Activated T-helper 17 cell treated with anti-CD3 and anti-CD28 coated beads, Interleukin-2, amount 50 U/mL, for 72 hours (primary cell): ENCODE measurements at regions not wholly inside any gene's neighbourhood (a gene's known extent, or its start where the extent isn't known, plus 50 kb on each side); places are given as distances from the start of the nearest gene placed in this dataset.

Experiments used
- ATAC-seq: fragments of 150-1000 bp; cut with Tn5 transposase; replicated peaks from 2 replicates; pipeline ENCODE4 v1.10.0; 2021; ENCODE audit warnings: mild to moderate bottlenecking, moderate library complexity
- H3K27ac Mint-ChIP-seq: one replicate; pipeline ENCODE4 v1.8.0; 2022; ENCODE audit warnings: mixed read lengths
- H3K27me3 Mint-ChIP-seq: one replicate; pipeline ENCODE4 v1.8.0; 2022; ENCODE audit warnings: mixed read lengths
- H3K36me3 Mint-ChIP-seq: one replicate; pipeline ENCODE4 v1.8.0; 2022; ENCODE audit warnings: low read depth, mild to moderate bottlenecking, mixed read lengths
- H3K4me1 Mint-ChIP-seq: one replicate; pipeline ENCODE4 v1.8.0; 2022; ENCODE audit warnings: mixed read lengths
- H3K4me3 Mint-ChIP-seq: one replicate; pipeline ENCODE4 v1.8.0; 2022; ENCODE audit warnings: mild to moderate bottlenecking, mixed read lengths
- H3K9me3 Mint-ChIP-seq: one replicate; pipeline ENCODE4 v1.8.0; 2022; ENCODE audit warnings: mixed read lengths

- H3K27me3 Mint-ChIP-seq, result no peaks in the 10 kb centered on the region
Observed at GRCh38 chr2:145960479-145961163, 1440.7 kb upstream of the ZEB2 start.

GRCh38 chr2:145958611-145959010 lies 1438.7 kb upstream of the ZEB2 start:
- H3K27me3 Mint-ChIP-seq, result no peaks in the 10 kb centered on the region
- no peaks in the 10 kb centered on the region for H3K4me1 Mint-ChIP-seq
- H3K36me3 Mint-ChIP-seq, result no peaks in the 10 kb centered on the region
- no peak for ATAC-seq
- H3K4me3 Mint-ChIP-seq, result no peak overlapping the region
- H3K9me3 Mint-ChIP-seq, result peaks cover 24% of the 10 kb centered on the region
- no peak overlapping the region for H3K27ac Mint-ChIP-seq

More at GRCh38 chr2:145960479-145961163, 1440.7 kb upstream of the ZEB2 start:
- Mint-ChIP-seq H3K9me3 (peaks cover 17% of the 10 kb centered on the region), H3K27ac (no peak overlapping the region), H3K4me3 (no peak overlapping the region), H3K4me1 (no peaks in the 10 kb centered on the region), H3K36me3 (no peaks in the 10 kb centered on the region)
- no peak for ATAC-seq

GRCh38 chr2:145957929-145958328 lies 1438.0 kb upstream of the ZEB2 start:
- no peak for ATAC-seq
- Mint-ChIP-seq H3K4me1 (no peaks in the 10 kb centered on the region), H3K27ac (no peak overlapping the region), H3K4me3 (no peak overlapping the region), H3K36me3 (no peaks in the 10 kb centered on the region), H3K9me3 (peaks cover 24% of the 10 kb centered on the region), H3K27me3 (no peaks in the 10 kb centered on the region)

GRCh38 chr2:145939949-145940348 lies 1420.0 kb upstream of the ZEB2 start:
- Mint-ChIP-seq H3K4me1 (no peaks in the 10 kb centered on the region), H3K36me3 (no peaks in the 10 kb centered on the region), H3K27ac (no peak overlapping the region), H3K9me3 (peaks cover 16% of the 10 kb centered on the region), H3K27me3 (no peaks in the 10 kb centered on the region), H3K4me3 (no peak overlapping the region)
- no peak for ATAC-seq

GRCh38 chr2:145935016-145935415 lies 1415.1 kb upstream of the ZEB2 start:
- H3K36me3 Mint-ChIP-seq, result no peaks in the 10 kb centered on the region

GRCh38 chr2:145931781-145932395 lies 1412.0 kb upstream of the ZEB2 start:
- Mint-ChIP-seq H3K36me3 (no peaks in the 10 kb centered on the region), H3K27ac (no peak overlapping the region), H3K4me1 (no peaks in the 10 kb centered on the region), H3K4me3 (no peak overlapping the region), H3K27me3 (no peaks in the 10 kb centered on the region), H3K9me3 (peaks cover 8% of the 10 kb centered on the region)
- ATAC-seq, result no peak

More at GRCh38 chr2:145935016-145935415, 1415.1 kb upstream of the ZEB2 start:
- Mint-ChIP-seq H3K27me3 (no peaks in the 10 kb centered on the region), H3K27ac (no peak overlapping the region), H3K4me3 (no peak overlapping the region), H3K4me1 (no peaks in the 10 kb centered on the region), H3K9me3 (peaks cover 9% of the 10 kb centered on the region)
- no peak for ATAC-seq

- Mint-ChIP-seq H3K9me3 (peaks cover 8% of the 10 kb centered on the region), H3K4me3 (no peak overlapping the region), H3K4me1 (no peaks in the 10 kb centered on the region), H3K27ac (no peak overlapping the region), H3K27me3 (no peaks in the 10 kb centered on the region), H3K36me3 (no peaks in the 10 kb centered on the region)
- no peak for ATAC-seq
Observed at GRCh38 chr2:145930318-145930717, 1410.4 kb upstream of the ZEB2 start.

GRCh38 chr2:145927131-145927950 lies 1407.4 kb upstream of the ZEB2 start:
- Mint-ChIP-seq H3K27me3 (no peaks in the 10 kb centered on the region), H3K36me3 (no peaks in the 10 kb centered on the region), H3K4me1 (no peaks in the 10 kb centered on the region), H3K4me3 (no peak overlapping the region), H3K27ac (no peak overlapping the region), H3K9me3 (peaks cover 8% of the 10 kb centered on the region)
- no peak for ATAC-seq

- no peaks in the 10 kb centered on the region for H3K27me3 Mint-ChIP-seq
- H3K9me3 Mint-ChIP-seq, result peaks cover 7% of the 10 kb centered on the region
- H3K4me1 Mint-ChIP-seq, result no peaks in the 10 kb centered on the region
- no peak overlapping the region for H3K27ac Mint-ChIP-seq
- ATAC-seq, result no peak
- H3K36me3 Mint-ChIP-seq, result no peaks in the 10 kb centered on the region
- H3K4me3 Mint-ChIP-seq, result no peak overlapping the region
Observed at GRCh38 chr2:145925591-145925990, 1405.7 kb upstream of the ZEB2 start.

- Mint-ChIP-seq H3K9me3 (peaks cover 3% of the 10 kb centered on the region), H3K27ac (no peak overlapping the region), H3K4me1 (no peaks in the 10 kb centered on the region), H3K36me3 (no peaks in the 10 kb centered on the region), H3K4me3 (no peak overlapping the region), H3K27me3 (no peaks in the 10 kb centered on the region)
- ATAC-seq, result no peak
Observed at GRCh38 chr2:145919477-145919876, 1399.6 kb upstream of the ZEB2 start.

GRCh38 chr2:145918951-145919350 lies 1399.0 kb upstream of the ZEB2 start:
- H3K4me3 Mint-ChIP-seq, result no peak overlapping the region
- ATAC-seq, result no peak
- H3K36me3 Mint-ChIP-seq, result no peaks in the 10 kb centered on the region
- H3K4me1 Mint-ChIP-seq, result no peaks in the 10 kb centered on the region
- H3K27me3 Mint-ChIP-seq, result no peaks in the 10 kb centered on the region
- H3K9me3 Mint-ChIP-seq, result peaks cover 3% of the 10 kb centered on the region
- H3K27ac Mint-ChIP-seq, result no peak overlapping the region

- Mint-ChIP-seq H3K4me1 (no peaks in the 10 kb centered on the region), H3K4me3 (no peak overlapping the region), H3K9me3 (peaks cover 3% of the 10 kb centered on the region), H3K27ac (no peak overlapping the region), H3K36me3 (no peaks in the 10 kb centered on the region), H3K27me3 (no peaks in the 10 kb centered on the region)
- no peak for ATAC-seq
Observed at GRCh38 chr2:145916799-145917198, 1396.9 kb upstream of the ZEB2 start.

- H3K4me1 Mint-ChIP-seq, result no peaks in the 10 kb centered on the region
- no peaks in the 10 kb centered on the region for H3K36me3 Mint-ChIP-seq
- H3K27me3 Mint-ChIP-seq, result no peaks in the 10 kb centered on the region
- no peak overlapping the region for H3K4me3 Mint-ChIP-seq
- ATAC-seq, result no peak
- H3K27ac Mint-ChIP-seq, result no peak overlapping the region
- H3K9me3 Mint-ChIP-seq, result peaks cover 3% of the 10 kb centered on the region
Observed at GRCh38 chr2:145914716-145915115, 1394.8 kb upstream of the ZEB2 start.

GRCh38 chr2:145910416-145910815 lies 1390.5 kb upstream of the ZEB2 start:
- Mint-ChIP-seq H3K27ac (no peak overlapping the region), H3K9me3 (peaks cover 2% of the 10 kb centered on the region), H3K4me1 (no peaks in the 10 kb centered on the region), H3K4me3 (no peak overlapping the region), H3K36me3 (no peaks in the 10 kb centered on the region), H3K27me3 (no peaks in the 10 kb centered on the region)
- ATAC-seq, result no peak

GRCh38 chr2:145909766-145910165 lies 1389.8 kb upstream of the ZEB2 start:
- H3K27ac Mint-ChIP-seq, result no peak overlapping the region
- ATAC-seq, result no peak
- H3K9me3 Mint-ChIP-seq, result no peaks in the 10 kb centered on the region
- no peaks in the 10 kb centered on the region for H3K27me3 Mint-ChIP-seq
- H3K4me1 Mint-ChIP-seq, result no peaks in the 10 kb centered on the region
- no peaks in the 10 kb centered on the region for H3K36me3 Mint-ChIP-seq
- H3K4me3 Mint-ChIP-seq, result no peak overlapping the region
